HepG2 (cell line): ENCODE measurements at regions not wholly inside any gene's neighbourhood (a gene's known extent, or its start where the extent isn't known, plus 50 kb on each side); places are given as distances from the start of the nearest gene placed in this dataset.

ENCODE experiments used
- ATAC-seq: fragments of 200-7000 bp; cut with Tn5 transposase; 3 replicates; pipeline ENCODE4 v1.9.1; 2020; ENCODE audit warnings: mild to moderate bottlenecking, moderate library complexity
- BruUV-seq: library from RNA; stranded (reverse); fragments of 400-500 nt; replicated peaks from 2 replicates; lab custom pipeline; 2021; lab: Mats Ljungman, UMichigan
- CTCF ChIA-PET: fragments of 300-600 bp; formaldehyde crosslinking; extraction: SDS; loops from one replicate; lab custom pipeline; 2021; ENCODE audit warnings: low total read pairs, inconsistent platforms, low intra/inter-chr PET ratio; lab: Yijun Ruan, JAX
- POLR2A ChIA-PET: fragments of 350-600 bp; sonication (Branson Sonifier 250); formaldehyde crosslinking; loops from one replicate; lab custom pipeline; 2020; ENCODE audit warnings: antibody characterized with exemption, inconsistent platforms; lab: Yijun Ruan, JAX
- DNase-seq: peaks from one replicate; pipeline ENCODE4 v3.0.0-alpha.2; 2015; ENCODE audit warnings: low spot score
- FAIRE-seq: peaks from 3 replicates; lab custom pipeline; 2011; peaks lifted over from hg19 to GRCh38; lab: Jason Lieb, UNC
- H2AFZ ChIP-seq: one replicate; pipeline ENCODE4 v1.6.1; 2011; ENCODE audit warnings: low read length, inconsistent platforms
- H3K27ac ChIP-seq: fragments of 300-600 bp; 3 replicates; pipeline ENCODE4 v1.8.0; 2011; ENCODE audit warnings: mixed run types, mild to moderate bottlenecking, mixed read lengths, low read length, inconsistent platforms; ENCODE audit not compliant: insufficient read depth; ENCODE audit errors: extremely low read length
- H3K27me3 ChIP-seq, 2 experiments: fragments of 200-600 bp in 1 of 2; 2 replicates in 1 of 2; 3 replicates in 1 of 2; pipeline versions ENCODE4 v1.6.0 to v1.8.0; 2011; ENCODE audit warnings: low read length in 2 of 2, mild to moderate bottlenecking in 2 of 2, moderate library complexity in 2 of 2, inconsistent platforms in 1 of 2; ENCODE audit not compliant: insufficient read depth in 2 of 2, control insufficient read depth in 1 of 2
- H3K36me3 ChIP-seq, 2 experiments: fragments of 200-600 bp in 1 of 2; replicated peaks in 1 of 2; 2 replicates in 1 of 2; 3 replicates in 1 of 2; pipeline versions ENCODE4 v1.5.1 to v1.8.0; 2011; ENCODE audit warnings: low read length in 2 of 2, inconsistent platforms in 1 of 2; ENCODE audit not compliant: insufficient read depth in 2 of 2, control insufficient read depth in 1 of 2
- H3K4me1 ChIP-seq: 2 replicates; pipeline ENCODE4 v1.5.1; 2012; ENCODE audit warnings: low read length, inconsistent platforms; ENCODE audit not compliant: insufficient read depth
- H3K4me2 ChIP-seq: 2 replicates; pipeline ENCODE4 v1.6.0; 2011; ENCODE audit warnings: low read depth, low read length, inconsistent platforms
- H3K4me3 ChIP-seq, 3 experiments: fragments of 200-600 bp in 1 of 3; sonication (generic), shearing (Covaris generic) in 1 of 3; replicated peaks in 1 of 3; 2 replicates each; pipeline ENCODE4 v1.5.1; 2011 to 2016; ENCODE audit warnings: low read length in 3 of 3, inconsistent platforms in 2 of 3, low read depth in 2 of 3, mild to moderate bottlenecking in 2 of 3, control low read depth in 1 of 3, mixed read lengths in 1 of 3; ENCODE audit not compliant: insufficient read depth in 1 of 3
- H3K79me2 ChIP-seq: one replicate; pipeline ENCODE4 v1.6.1; 2011; ENCODE audit warnings: low read length, inconsistent platforms; ENCODE audit not compliant: insufficient read depth
- H3K9ac ChIP-seq: 2 replicates; pipeline ENCODE4 v1.6.0; 2011; ENCODE audit warnings: mild to moderate bottlenecking, low read depth, low read length, inconsistent platforms; ENCODE audit not compliant: insufficient read depth
- H3K9me3 ChIP-seq: 2 replicates; pipeline ENCODE4 v1.5.1; 2012; ENCODE audit warnings: mild to moderate bottlenecking, low read length
- H4K20me1 ChIP-seq: 2 replicates; pipeline ENCODE4 v1.6.0; 2011; ENCODE audit warnings: inconsistent platforms, mild to moderate bottlenecking, low read length, moderate library complexity; ENCODE audit not compliant: insufficient read depth
- ARNT2 ChIP-seq: sonication (generic); formaldehyde crosslinking; IDR thresholded peaks from 2 replicates; pipeline ENCODE4 v1.8.0; 2022; ENCODE audit warnings: mild to moderate bottlenecking, low read depth, missing genetic modification reagents, moderate library complexity
- ATF7-NPFF ChIP-seq: sonication (generic); formaldehyde crosslinking; IDR thresholded peaks from 2 replicates; pipeline ENCODE4 v1.8.1; 2023; ENCODE audit warnings: mild to moderate bottlenecking, low read depth, missing genetic modification reagents, moderate library complexity
- FOXK1 ChIP-seq: sonication (generic); formaldehyde crosslinking; IDR thresholded peaks from 2 replicates; pipeline ENCODE4 v1.4.0; 2020; ENCODE audit warnings: low read depth, missing genetic modification reagents, borderline replicate concordance
- GTF3A ChIP-seq: sonication (generic); formaldehyde crosslinking; conservative IDR thresholded peaks from 2 replicates; pipeline ENCODE4 v1.4.0; 2020; ENCODE audit warnings: mild to moderate bottlenecking, missing genetic modification reagents
- IKZF4 ChIP-seq: sonication (generic); formaldehyde crosslinking; IDR thresholded peaks from 2 replicates; pipeline ENCODE4 v1.5.1; 2020; ENCODE audit warnings: borderline replicate concordance, mild to moderate bottlenecking, low read depth, missing genetic modification reagents; ENCODE audit errors: not compliant biosample characterization
- NR2F1 ChIP-seq, 2 experiments: fragments of 450-650 bp in 1 of 2; formaldehyde crosslinking in 1 of 2; IDR thresholded peaks; 2 replicates each; pipeline versions ENCODE4 v1.5.0 to v1.6.1; 2016 to 2020; ENCODE audit warnings: mild to moderate bottlenecking in 1 of 2, missing compliant biosample characterization in 1 of 2, missing genetic modification reagents in 1 of 2, moderate library complexity in 1 of 2
- PRDM4 ChIP-seq: sonication (generic); formaldehyde crosslinking; IDR thresholded peaks from 2 replicates; pipeline ENCODE4 v1.9.0; 2021; ENCODE audit warnings: missing genetic modification reagents, borderline replicate concordance
- PREB ChIP-seq: sonication (generic); formaldehyde crosslinking; IDR thresholded peaks from 2 replicates; pipeline ENCODE4 v1.4.0; 2020; ENCODE audit warnings: missing genetic modification reagents
- RFX5 ChIP-seq: IDR thresholded peaks from 2 replicates; pipeline ENCODE4 v1.6.1; 2011; ENCODE audit warnings: low read depth, low read length, improper control_type of control experiment
- SP2 ChIP-seq: sonication (generic); formaldehyde crosslinking; IDR thresholded peaks from 2 replicates; pipeline ENCODE4 v1.5.1; 2020; ENCODE audit warnings: mild to moderate bottlenecking, missing genetic modification reagents
- SPEN ChIP-seq: sonication (generic); formaldehyde crosslinking; IDR thresholded peaks from 2 replicates; pipeline ENCODE4 v1.5.1; 2020; ENCODE audit warnings: low read depth, mild to moderate bottlenecking, missing genetic modification reagents
- TEAD2 ChIP-seq: sonication (generic); formaldehyde crosslinking; IDR thresholded peaks from 2 replicates; pipeline ENCODE4 v1.9.0; 2021; ENCODE audit warnings: missing genetic modification reagents
- TSC22D2 ChIP-seq: sonication (generic); formaldehyde crosslinking; IDR thresholded peaks from 2 replicates; pipeline ENCODE4 v1.5.1; 2020; ENCODE audit warnings: missing genetic modification reagents, mild to moderate bottlenecking, borderline replicate concordance
- ZBTB14 ChIP-seq: sonication (generic); formaldehyde crosslinking; IDR thresholded peaks from 2 replicates; pipeline ENCODE4 v1.4.0; 2020; ENCODE audit warnings: missing genetic modification reagents
- ZBTB26 ChIP-seq: IDR thresholded peaks from 2 replicates; pipeline ENCODE4 v1.6.1; 2016; ENCODE audit warnings: missing compliant biosample characterization, missing genetic modification reagents, borderline replicate concordance
- ZNF251 ChIP-seq: sonication (generic); formaldehyde crosslinking; IDR thresholded peaks from 2 replicates; pipeline ENCODE4 v1.9.0; 2021; ENCODE audit warnings: mild to moderate bottlenecking, missing genetic modification reagents
- ZNF766 ChIP-seq: sonication (generic); formaldehyde crosslinking; IDR thresholded peaks from 2 replicates; pipeline ENCODE4 v1.5.0; 2020; ENCODE audit warnings: missing genetic modification reagents, borderline replicate concordance
- WGBS: methylation state at CpG from one replicate; pipeline ENCODE4 v1.1.6; 2017; ENCODE audit warnings: low lambda C conversion rate; 5-methylcytosine and 5-hydroxymethylcytosine counted together
- in situ Hi-C: cut with HindIII; loops from 2 replicates; pipeline ENCODE4 v1.10.0; 2017; ENCODE audit warnings: low pct_unique_long_range_greater_than_20kb; ENCODE audit not compliant: extremely low pct_ligation_motif_present
- intact Hi-C: fragments of 100-400 bp; cut with micrococcal nuclease; formaldehyde crosslinking; loops from one replicate; pipeline ENCODE4 v1.10.0; 2022; ENCODE audit not compliant: unreplicated experiment

- in situ Hi-C loops, result no loop called here
- FAIRE-seq, result no peak
These were observed 373.0 kb downstream of the MID1IP1 start for GRCh38 chrX:39174241-39174771.

More at GRCh38 chrX:39174241-39174771, 373.0 kb downstream of the MID1IP1 start:
- Histone ChIP-seq H4K20me1 (no peaks in the 10 kb centered on the region), H3K4me3 (no peak overlapping the region), H3K9ac (no peak overlapping the region), H3K79me2 (no peaks in the 10 kb centered on the region), H3K9me3 (no peaks in the 10 kb centered on the region), H3K36me3 (no peaks in the 10 kb centered on the region), H3K27me3 (no peaks in the 10 kb centered on the region), H3K27ac (no peak overlapping the region), H3K4me2 (no peak overlapping the region), H3K4me1 (no peaks in the 10 kb centered on the region), H2AFZ (no peak overlapping the region)
- intact Hi-C loops, result no loop called here
- DNase-seq, result no peak
- ATAC-seq, result no peak
- POLR2A ChIA-PET, result no interaction called here
- CTCF ChIA-PET, result no interaction called here
- 100% methylated on average over 1 of the region's 5 CpGs for WGBS
- BruUV-seq, result no TSS peak
- no peak for TF ChIP-seq TEAD2
- no peak for TF ChIP-seq TSC22D2 (CRISPR knock-in tag)
- TF ChIP-seq PREB (CRISPR knock-in tag), result no peak
- no peak for TF ChIP-seq SP2 (CRISPR knock-in tag)
- no peak for TF ChIP-seq RFX5
- TF ChIP-seq IKZF4 (CRISPR knock-in tag), result no peak
- TF ChIP-seq PRDM4 (CRISPR knock-in tag), result no peak
- TF ChIP-seq ZBTB14 (CRISPR knock-in tag), result no peak
- no peak for TF ChIP-seq ARNT2
- no peak for TF ChIP-seq NR2F1 (CRISPR knock-in tag; IDR thresholded peaks at IDR 0.05)
- TF ChIP-seq ZNF251 (CRISPR knock-in tag), result no peak
- no peak for TF ChIP-seq ZBTB26 (CRISPR knock-in tag)
- TF ChIP-seq FOXK1, result no peak
- no peak for TF ChIP-seq ZNF766 (CRISPR knock-in tag)
- TF ChIP-seq ATF7-NPFF, result no peak
- TF ChIP-seq GTF3A, result no peak
- no peak for TF ChIP-seq SPEN (CRISPR knock-in tag)
